Bronchial epithelial cell (primary cell): ENCODE measurements at regions not wholly inside any gene's neighbourhood (a gene's known extent, or its start where the extent isn't known, plus 50 kb on each side); places are given as distances from the start of the nearest gene placed in this dataset.

ENCODE experiments used
- DNase-seq: peaks from one replicate; pipeline ENCODE4 v3.0.0-alpha.2; 2010; ENCODE audit warnings: low read depth
- FAIRE-seq: peaks from 2 replicates; lab custom pipeline; 2011; peaks lifted over from hg19 to GRCh38; lab: Jason Lieb, UNC
- H3K27me3 ChIP-seq: 2 replicates; pipeline ENCODE4 v1.5.1; 2011; ENCODE audit warnings: low read length; ENCODE audit not compliant: control insufficient read depth, insufficient read depth
- H3K36me3 ChIP-seq: 2 replicates; pipeline ENCODE4 v1.5.1; 2011; ENCODE audit warnings: low read length; ENCODE audit not compliant: control insufficient read depth, insufficient read depth
- H3K4me3 ChIP-seq: 2 replicates; pipeline ENCODE4 v1.5.1; 2011; ENCODE audit warnings: mild to moderate bottlenecking, low read depth, low read length, control low read depth
- CTCF ChIP-seq: IDR thresholded peaks from 2 replicates; pipeline ENCODE4 v1.5.1; 2011; ENCODE audit warnings: mild to moderate bottlenecking, moderate library complexity, low read length, control low read depth, inconsistent platforms; ENCODE audit not compliant: insufficient read depth, severe bottlenecking

- TF ChIP-seq CTCF = no peak
- no peaks in the 10 kb centered on the region for H3K27me3 ChIP-seq
- no peak for FAIRE-seq
- no peaks in the 10 kb centered on the region for H3K36me3 ChIP-seq
- H3K4me3 ChIP-seq = no peak overlapping the region
- no peak for DNase-seq
Measured at GRCh38 chr9:88326936-88327335, 61.3 kb upstream of the SPIN1 start.

GRCh38 chr9:88326015-88326414 lies 62.2 kb upstream of the SPIN1 start:
- FAIRE-seq (peak; percentile 32), DNase-seq (no peak)
- Histone ChIP-seq H3K36me3 (no peaks in the 10 kb centered on the region), H3K4me3 (no peak overlapping the region), H3K27me3 (no peaks in the 10 kb centered on the region)
- no peak for TF ChIP-seq CTCF

GRCh38 chr9:88322906-88323566 lies 65.2 kb upstream of the SPIN1 start:
- FAIRE-seq (no peak), DNase-seq (no peak)
- TF ChIP-seq CTCF = no peak
- no peaks in the 10 kb centered on the region for H3K36me3 ChIP-seq
- H3K4me3 ChIP-seq = no peak overlapping the region
- H3K27me3 ChIP-seq = no peaks in the 10 kb centered on the region

DNA sequence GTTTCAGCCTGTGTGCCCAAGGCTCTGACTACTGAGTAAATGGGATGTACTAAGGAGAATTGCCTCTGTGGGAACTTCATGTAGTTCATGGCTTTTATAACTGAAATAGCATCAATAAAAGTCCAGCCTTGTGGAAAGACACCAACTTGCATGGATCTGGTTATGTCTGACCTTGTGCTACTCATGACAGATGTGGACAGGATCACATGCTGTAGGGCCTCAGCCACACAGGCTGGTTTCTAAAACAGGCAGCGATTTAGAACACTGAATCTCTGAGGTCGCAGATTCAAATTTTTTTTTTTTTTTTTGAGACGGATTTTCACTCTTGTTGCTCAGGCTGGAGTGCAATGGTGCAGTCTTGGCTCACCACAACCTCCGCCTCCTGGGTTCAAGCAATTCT lies 66.5 kb upstream of the SPIN1 start:
- TF ChIP-seq CTCF = no peak
- FAIRE-seq (no peak), DNase-seq (no peak)
- Histone ChIP-seq H3K36me3 (no peaks in the 10 kb centered on the region), H3K4me3 (no peak overlapping the region), H3K27me3 (no peaks in the 10 kb centered on the region)

DNA sequence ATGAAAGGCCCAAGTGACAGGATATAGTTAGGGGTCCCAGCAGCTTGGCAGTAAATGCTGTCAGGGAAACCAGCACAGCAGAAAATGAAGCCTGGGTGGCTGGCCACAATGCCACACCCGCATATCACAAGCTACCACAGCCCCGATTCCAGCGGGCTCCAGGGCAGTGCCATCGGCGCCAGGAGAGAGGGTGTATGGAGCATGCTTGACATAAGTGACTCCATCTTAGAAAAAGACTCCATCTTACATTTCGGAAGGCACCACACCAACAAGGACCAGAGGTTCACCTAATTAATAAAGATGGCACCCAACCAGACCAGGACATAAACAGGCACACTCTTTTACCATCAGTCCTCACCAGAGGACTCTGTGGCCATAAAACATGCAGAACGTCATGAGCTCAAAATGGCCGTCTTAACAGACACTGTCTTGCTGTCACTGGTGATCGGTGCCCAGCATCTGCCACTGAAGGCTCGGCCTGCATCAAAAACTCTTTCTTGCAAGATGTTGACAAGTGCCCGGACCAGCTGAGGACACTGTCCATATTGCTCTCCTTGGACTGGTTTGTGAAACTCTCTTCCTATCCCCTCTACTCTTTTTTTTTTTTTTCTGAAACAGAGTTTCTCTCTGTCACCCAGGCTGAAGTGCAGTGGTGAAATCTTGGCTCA lies 67.4 kb upstream of the SPIN1 start:
- DNase-seq (no peak), FAIRE-seq (peak; percentile 23)
- TF ChIP-seq CTCF = no peak
- H3K27me3 ChIP-seq = no peaks in the 10 kb centered on the region
- no peak overlapping the region for H3K4me3 ChIP-seq
- H3K36me3 ChIP-seq = no peaks in the 10 kb centered on the region
